HuH-7 (cell line): ENCODE measurements at regions not wholly inside any gene's neighbourhood (a gene's known extent, or its start where the extent isn't known, plus 50 kb on each side); places are given as distances from the start of the nearest gene placed in this dataset.

Experiments
- DNase-seq: peaks from one replicate; pipeline ENCODE4 v3.0.0; 2011; ENCODE audit warnings: low spot score

GRCh38 chr5:162324328-162324727 is 256.8 kb downstream of the GABRG2 start:
- DNase-seq, result no peak

- DNase-seq, result no peak
These were observed 257.7 kb downstream of the GABRG2 start for GRCh38 chr5:162325143-162325727.

- no peak for DNase-seq
These were observed 267.4 kb downstream of the GABRG2 start for GRCh38 chr5:162334944-162335343.

- no peak for DNase-seq
These were observed 292.9 kb downstream of the GABRG2 start for GRCh38 chr5:162360373-162360931.

- DNase-seq, result no peak
These were observed 304.7 kb downstream of the GABRG2 start for GRCh38 chr5:162372256-162372655.

GRCh38 chr5:162377895-162378294 is 310.3 kb downstream of the GABRG2 start:
- DNase-seq, result no peak

- no peak for DNase-seq
These were observed 315.3 kb downstream of the GABRG2 start for GRCh38 chr5:162382839-162383238.

- DNase-seq, result no peak
These were observed 316.7 kb downstream of the GABRG2 start for GRCh38 chr5:162384225-162384624.

- no peak for DNase-seq
These were observed 324.3 kb downstream of the GABRG2 start for GRCh38 chr5:162391833-162392232.

GRCh38 chr5:162392336-162392735 is 324.8 kb downstream of the GABRG2 start:
- no peak for DNase-seq

- no peak for DNase-seq
These were observed 326.0 kb downstream of the GABRG2 start for GRCh38 chr5:162393534-162393933.

- DNase-seq, result no peak
These were observed 340.0 kb downstream of the GABRG2 start for GRCh38 chr5:162407614-162408013.

- no peak for DNase-seq
These were observed 342.8 kb downstream of the GABRG2 start for GRCh38 chr5:162410365-162410764.

GRCh38 chr5:162429142-162429541 is 361.6 kb downstream of the GABRG2 start:
- DNase-seq, result no peak

- no peak for DNase-seq
These were observed 366.7 kb downstream of the GABRG2 start for GRCh38 chr5:162434281-162434680.

- no peak for DNase-seq
These were observed 368.5 kb downstream of the GABRG2 start for GRCh38 chr5:162436055-162436454.

- DNase-seq, result no peak
These were observed 376.7 kb downstream of the GABRG2 start for GRCh38 chr5:162444129-162444762.

- no peak for DNase-seq
These were observed 388.5 kb downstream of the GABRG2 start for GRCh38 chr5:162456086-162456485.

- DNase-seq, result no peak
These were observed 398.4 kb downstream of the GABRG2 start for GRCh38 chr5:162466011-162466410.

GRCh38 chr5:162473041-162473714 is 405.6 kb downstream of the GABRG2 start:
- DNase-seq, result no peak

- DNase-seq, result no peak
These were observed 406.7 kb downstream of the GABRG2 start for GRCh38 chr5:162474239-162474638.

- DNase-seq, result no peak
These were observed 416.5 kb downstream of the GABRG2 start for GRCh38 chr5:162484095-162484494.

GRCh38 chr5:162484986-162485385 is 417.4 kb downstream of the GABRG2 start:
- no peak for DNase-seq
